GM12865 (cell line): ENCODE measurements at regions not wholly inside any gene's neighbourhood (a gene's known extent, or its start where the extent isn't known, plus 50 kb on each side); places are given as distances from the start of the nearest gene placed in this dataset.

Experiments
- DNase-seq: peaks from one replicate; pipeline ENCODE4 v3.0.0; 2010; ENCODE audit warnings: low read depth
- H3K4me3 ChIP-seq: 2 replicates; pipeline ENCODE4 v1.5.1; 2011; ENCODE audit warnings: mild to moderate bottlenecking, low read depth, low read length, control low read depth
- CTCF ChIP-seq: IDR thresholded peaks from 2 replicates; pipeline ENCODE4 v1.5.1; 2011; ENCODE audit warnings: low read length, control low read depth, low read depth, inconsistent platforms; ENCODE audit not compliant: insufficient read depth; ENCODE audit errors: missing control alignments

- TF ChIP-seq CTCF: no peak
- H3K4me3 ChIP-seq: no peak overlapping the region
- no peak for DNase-seq
Observed at GRCh38 chr14:104287301-104288009, 149.1 kb downstream of the KIF26A start.

GRCh38 chr14:104288272-104288671 is 149.9 kb downstream of the KIF26A start:
- no peak overlapping the region for H3K4me3 ChIP-seq
- no peak for TF ChIP-seq CTCF
- no peak for DNase-seq

GRCh38 chr14:104289507-104289906 is 151.1 kb downstream of the KIF26A start:
- no peak for TF ChIP-seq CTCF
- H3K4me3 ChIP-seq: no peak overlapping the region
- DNase-seq: no peak

- TF ChIP-seq CTCF: no peak
- no peak for DNase-seq
Observed at GRCh38 chr14:104290058-104290667, 151.8 kb downstream of the KIF26A start.

GRCh38 chr14:104290756-104291122 is 152.4 kb downstream of the KIF26A start:
- no peak overlapping the region for H3K4me3 ChIP-seq
- TF ChIP-seq CTCF: no peak
- no peak for DNase-seq

More at GRCh38 chr14:104290058-104290667, 151.8 kb downstream of the KIF26A start:
- no peak overlapping the region for H3K4me3 ChIP-seq

- H3K4me3 ChIP-seq: no peak overlapping the region
- no peak for DNase-seq
- no peak for TF ChIP-seq CTCF
Observed at GRCh38 chr14:104291123-104292000, 153.0 kb downstream of the KIF26A start.
